Skeletal muscle satellite cell (primary cell): ENCODE measurements at regions not wholly inside any gene's neighbourhood (a gene's known extent, or its start where the extent isn't known, plus 50 kb on each side); places are given as distances from the start of the nearest gene placed in this dataset.
"Not testable (repeated sequence)": the region's sequence is repeated elsewhere in the genome, so short reads cannot be mapped to it uniquely, and the experiment has no call there.

Experiments used
- H3K27me3 ChIP-seq: 2 replicates; pipeline ENCODE4 v1.7.0; 2013; ENCODE audit warnings: low read length; ENCODE audit not compliant: control insufficient read depth, insufficient read depth
- H3K36me3 ChIP-seq: 2 replicates; pipeline ENCODE4 v1.7.0; 2013; ENCODE audit warnings: mild to moderate bottlenecking, control low read depth, low read length; ENCODE audit not compliant: insufficient read depth
- H3K4me1 ChIP-seq: 2 replicates; pipeline ENCODE4 v1.7.0; 2013; ENCODE audit warnings: low read length; ENCODE audit not compliant: control insufficient read depth, insufficient read depth
- H3K4me2 ChIP-seq: 2 replicates; pipeline ENCODE4 v1.7.0; 2013; ENCODE audit warnings: mild to moderate bottlenecking, low read length
- H3K4me3 ChIP-seq: 2 replicates; pipeline ENCODE4 v1.7.0; 2013; ENCODE audit warnings: low read length
- H3K9ac ChIP-seq: 2 replicates; pipeline ENCODE4 v1.7.0; 2013; ENCODE audit warnings: mild to moderate bottlenecking, low read depth, low read length, moderate library complexity
- H3K9me3 ChIP-seq: replicated peaks from 2 replicates; pipeline ENCODE4 v1.7.0; 2013; ENCODE audit warnings: mild to moderate bottlenecking, control low read depth, low read length

GRCh38 chr20:11993886-11994461 is 76.3 kb downstream of the BTBD3 start:
- peaks cover 3% of the 10 kb centered on the region for H3K27me3 ChIP-seq
- no peak overlapping the region for H3K4me2 ChIP-seq
- H3K4me3 ChIP-seq, result no peak overlapping the region
- no peaks in the 10 kb centered on the region for H3K4me1 ChIP-seq
- H3K9me3 ChIP-seq, result no peaks in the 10 kb centered on the region
- no peaks in the 10 kb centered on the region for H3K36me3 ChIP-seq
- H3K9ac ChIP-seq, result no peak overlapping the region

- no peak overlapping the region for H3K9ac ChIP-seq
- H3K9me3 ChIP-seq, result no peaks in the 10 kb centered on the region
- H3K4me1 ChIP-seq, result no peaks in the 10 kb centered on the region
- peaks cover 3% of the 10 kb centered on the region for H3K27me3 ChIP-seq
- no peak overlapping the region for H3K4me3 ChIP-seq
- H3K4me2 ChIP-seq, result no peak overlapping the region
- no peaks in the 10 kb centered on the region for H3K36me3 ChIP-seq
These were observed 78.3 kb downstream of the BTBD3 start for GRCh38 chr20:11995805-11996567.

DNA sequence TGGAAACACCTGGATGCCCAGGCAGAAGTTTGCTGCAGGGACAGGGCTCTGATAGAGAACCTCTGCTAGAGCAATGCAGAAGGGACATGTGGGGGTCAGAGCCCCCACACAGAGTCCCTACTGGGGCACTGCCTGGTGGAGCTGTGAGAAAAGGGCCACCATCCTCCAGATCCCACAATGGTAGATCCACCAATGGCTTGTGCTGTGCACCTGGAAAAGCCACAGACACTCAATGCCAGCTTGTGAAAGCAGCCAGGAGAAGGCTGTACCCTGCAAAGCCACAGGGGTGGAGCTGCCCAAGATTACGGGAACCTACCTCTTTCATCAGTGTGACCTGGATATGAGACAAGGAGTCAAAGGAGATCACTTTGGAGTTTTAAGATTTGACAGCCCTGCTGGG is 87.1 kb downstream of the BTBD3 start:
- H3K36me3 ChIP-seq, H3K27me3 ChIP-seq, H3K9me3 ChIP-seq, H3K4me2 ChIP-seq, H3K9ac ChIP-seq, H3K4me3 ChIP-seq, H3K4me1 ChIP-seq: not testable (repeated sequence)

DNA sequence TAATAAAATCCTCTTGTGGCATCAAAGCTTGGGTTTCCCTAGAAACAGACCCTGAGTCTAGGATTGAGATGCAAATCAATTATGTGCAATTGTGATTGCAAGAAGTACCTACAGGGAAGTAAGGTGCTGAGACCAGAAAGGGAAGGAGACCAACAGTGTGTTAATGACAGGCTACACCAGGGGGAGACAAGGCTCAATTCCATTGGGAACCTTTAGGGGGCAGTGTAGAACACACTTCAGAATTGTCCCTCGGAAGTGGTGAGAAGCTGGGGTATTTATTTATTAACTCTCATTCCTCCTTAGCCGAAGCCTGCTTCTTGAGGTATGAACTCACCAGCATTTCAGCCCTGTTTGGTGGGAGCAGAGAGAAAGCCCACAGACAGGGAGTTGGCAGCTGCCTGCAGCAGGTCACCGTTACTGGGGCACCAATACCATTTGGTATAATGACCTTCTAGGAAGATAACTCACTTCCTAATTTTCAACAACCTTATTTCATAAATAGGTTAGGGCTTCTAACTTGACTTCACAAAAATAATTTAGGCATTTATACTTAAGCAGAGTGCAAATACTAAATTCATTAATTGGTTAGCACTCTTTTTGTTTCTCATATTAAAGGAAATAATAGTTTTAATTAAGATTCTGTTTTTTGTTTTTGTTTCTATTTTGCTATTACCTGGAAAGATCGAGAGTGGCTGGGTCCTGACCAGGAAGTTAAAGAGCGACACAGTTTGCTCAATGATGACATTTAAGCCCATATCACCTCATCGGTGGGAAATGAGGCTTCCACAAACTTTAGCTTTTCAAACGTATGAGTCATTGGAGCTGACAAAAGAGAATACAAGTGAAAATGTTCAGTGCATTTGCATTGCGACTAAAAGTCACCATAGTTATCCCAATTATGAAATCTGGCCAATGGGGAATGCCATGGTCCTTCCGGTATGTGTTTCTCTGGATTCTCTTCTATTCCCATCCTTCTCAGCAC is 94.8 kb downstream of the BTBD3 start:
- H3K9ac ChIP-seq, result no peak overlapping the region
- H3K27me3 ChIP-seq, result no peaks in the 10 kb centered on the region
- no peak overlapping the region for H3K4me3 ChIP-seq
- H3K4me2 ChIP-seq, result no peak overlapping the region
- H3K36me3 ChIP-seq, result no peaks in the 10 kb centered on the region
- H3K9me3 ChIP-seq, result no peaks in the 10 kb centered on the region
- no peaks in the 10 kb centered on the region for H3K4me1 ChIP-seq

DNA sequence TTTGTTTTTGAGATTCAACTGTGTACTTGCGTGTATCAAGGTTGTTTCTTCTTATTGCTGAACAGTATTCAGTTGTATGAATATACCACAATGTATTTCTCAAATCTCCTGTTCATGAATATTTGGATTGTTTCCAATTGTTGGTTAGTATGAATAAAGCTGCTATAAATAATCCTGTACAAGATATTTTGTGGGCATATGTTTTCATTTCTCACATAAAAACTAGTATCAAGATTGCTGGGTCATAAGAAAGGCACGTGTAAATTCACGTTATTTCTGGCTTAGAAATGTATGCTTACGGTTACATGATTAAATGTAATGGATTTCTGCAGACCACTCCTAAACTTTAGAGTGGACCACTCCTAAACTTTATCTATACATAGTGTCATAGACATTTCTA is 96.6 kb downstream of the BTBD3 start:
- H3K27me3 ChIP-seq, result no peaks in the 10 kb centered on the region
- H3K4me1 ChIP-seq, result no peaks in the 10 kb centered on the region
- no peak overlapping the region for H3K4me2 ChIP-seq

DNA sequence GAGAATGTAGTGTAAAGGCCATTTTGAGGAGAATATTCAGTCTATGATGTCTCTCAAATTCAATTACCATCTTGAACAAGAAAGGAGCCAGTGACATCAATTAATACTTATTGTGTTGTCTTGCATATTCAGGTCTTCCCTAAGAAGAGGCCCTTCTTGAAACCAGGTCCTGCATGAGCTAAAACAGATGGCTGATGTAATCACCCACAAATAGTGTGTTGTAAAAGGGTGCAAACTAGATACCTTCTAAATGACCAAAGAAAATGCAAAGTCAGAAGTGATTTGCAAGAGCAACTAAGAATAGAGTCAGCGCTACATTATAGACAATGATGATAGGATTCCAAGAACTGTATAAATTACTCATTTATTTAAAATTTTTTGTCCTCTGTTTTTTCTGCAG is 97.0 kb downstream of the BTBD3 start:
- Histone ChIP-seq H3K36me3 (no peaks in the 10 kb centered on the region), H3K4me1 (no peaks in the 10 kb centered on the region), H3K4me3 (no peak overlapping the region), H3K4me2 (no peak overlapping the region), H3K9ac (no peak overlapping the region), H3K9me3 (no peaks in the 10 kb centered on the region), H3K27me3 (no peaks in the 10 kb centered on the region)

More for the DNA sequence above, 96.6 kb downstream of the BTBD3 start:
- Histone ChIP-seq H3K9me3 (no peaks in the 10 kb centered on the region), H3K4me3 (no peak overlapping the region), H3K9ac (no peak overlapping the region), H3K36me3 (no peaks in the 10 kb centered on the region)

DNA sequence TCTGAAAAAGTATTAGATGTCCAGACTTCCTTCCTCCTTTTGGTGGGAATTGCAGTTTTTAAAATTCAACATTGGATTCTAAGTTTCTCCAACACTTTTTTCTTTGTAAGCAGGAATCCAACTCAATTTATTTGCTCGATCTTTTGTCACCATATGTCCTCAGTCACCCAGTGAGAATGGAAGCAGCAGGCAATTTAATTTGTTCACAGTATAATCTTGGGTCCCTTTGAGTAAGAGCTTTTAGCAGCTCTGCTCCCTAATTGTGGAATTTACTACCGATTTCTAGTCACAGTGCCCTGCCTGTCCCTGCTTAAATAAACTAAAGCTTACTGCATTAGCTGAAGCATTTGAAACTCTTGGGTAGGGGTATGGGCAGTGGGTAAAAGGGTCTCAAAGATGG is 98.6 kb downstream of the BTBD3 start:
- H3K9ac ChIP-seq, result no peak overlapping the region
- no peaks in the 10 kb centered on the region for H3K9me3 ChIP-seq
- H3K4me3 ChIP-seq, result no peak overlapping the region
- no peaks in the 10 kb centered on the region for H3K4me1 ChIP-seq
- no peaks in the 10 kb centered on the region for H3K36me3 ChIP-seq
- no peak overlapping the region for H3K4me2 ChIP-seq
- no peaks in the 10 kb centered on the region for H3K27me3 ChIP-seq

GRCh38 chr20:12019715-12020114 is 102.0 kb downstream of the BTBD3 start:
- Histone ChIP-seq H3K4me2 (no peak overlapping the region), H3K27me3 (no peaks in the 10 kb centered on the region), H3K4me1 (no peaks in the 10 kb centered on the region), H3K36me3 (no peaks in the 10 kb centered on the region), H3K4me3 (no peak overlapping the region), H3K9ac (no peak overlapping the region), H3K9me3 (no peaks in the 10 kb centered on the region)

DNA sequence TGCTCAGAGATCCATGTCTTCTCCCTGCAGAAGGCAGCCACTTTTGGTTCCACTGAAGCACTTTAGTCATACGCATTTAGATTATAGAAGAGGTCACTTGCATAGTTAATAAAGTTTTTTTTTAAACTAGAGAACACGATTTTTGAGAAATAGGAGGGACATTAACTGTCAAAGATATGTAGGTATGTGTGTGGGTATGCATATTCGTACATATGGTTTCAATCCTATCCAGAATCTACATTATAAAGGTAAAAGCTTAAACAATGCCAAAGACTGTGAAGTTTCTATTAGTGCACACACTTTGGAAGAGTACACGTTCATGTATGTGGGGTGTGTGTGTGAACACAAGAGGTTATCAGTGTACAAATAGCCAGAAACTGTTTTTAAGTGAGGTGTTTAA is 103.2 kb downstream of the BTBD3 start:
- Histone ChIP-seq H3K4me1 (no peaks in the 10 kb centered on the region), H3K9me3 (no peaks in the 10 kb centered on the region)

GRCh38 chr20:12022126-12022525 is 104.4 kb downstream of the BTBD3 start:
- no peak overlapping the region for H3K9ac ChIP-seq
- H3K4me1 ChIP-seq, result no peaks in the 10 kb centered on the region
- H3K9me3 ChIP-seq, result no peaks in the 10 kb centered on the region
- no peak overlapping the region for H3K4me3 ChIP-seq
- H3K4me2 ChIP-seq, result no peak overlapping the region
- H3K36me3 ChIP-seq, result no peaks in the 10 kb centered on the region
- H3K27me3 ChIP-seq, result no peaks in the 10 kb centered on the region

More for the DNA sequence above, 103.2 kb downstream of the BTBD3 start:
- no peak overlapping the region for H3K4me3 ChIP-seq
- H3K27me3 ChIP-seq, result no peaks in the 10 kb centered on the region
- H3K9ac ChIP-seq, result no peak overlapping the region
- H3K4me2 ChIP-seq, result no peak overlapping the region
- no peaks in the 10 kb centered on the region for H3K36me3 ChIP-seq

DNA sequence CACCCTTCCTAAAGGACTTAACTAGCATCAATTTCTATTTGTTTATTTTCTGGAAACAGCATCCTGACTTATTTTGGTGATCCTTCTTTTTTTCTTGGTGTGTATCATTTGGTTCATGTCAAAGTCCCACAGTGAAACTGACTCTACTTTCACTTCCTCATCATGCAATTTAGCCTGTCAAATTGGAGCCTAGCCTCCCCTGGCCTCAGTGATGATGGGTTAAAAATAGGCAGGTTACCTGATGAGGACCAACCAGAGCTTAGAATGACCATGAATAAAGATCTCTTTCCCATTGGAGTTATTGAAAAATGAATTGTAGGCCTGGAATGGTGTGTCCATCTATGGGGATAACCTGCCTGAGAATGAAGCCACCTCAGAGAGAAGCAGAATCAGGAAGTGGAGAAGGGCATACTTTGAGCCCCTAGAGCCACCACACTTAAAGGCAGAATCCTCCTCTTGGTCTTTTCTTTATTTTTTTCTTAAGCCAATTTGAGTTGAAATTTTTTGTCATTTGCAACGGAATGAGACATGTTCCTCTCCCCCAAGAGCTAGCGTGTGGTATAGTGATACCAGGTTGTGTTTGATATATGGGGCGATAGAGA is 105.6 kb downstream of the BTBD3 start:
- no peaks in the 10 kb centered on the region for H3K27me3 ChIP-seq
- H3K4me2 ChIP-seq, result no peak overlapping the region
- no peaks in the 10 kb centered on the region for H3K4me1 ChIP-seq
- no peak overlapping the region for H3K4me3 ChIP-seq
- H3K9ac ChIP-seq, result no peak overlapping the region
- H3K36me3 ChIP-seq, result no peaks in the 10 kb centered on the region
- no peaks in the 10 kb centered on the region for H3K9me3 ChIP-seq
